ENCODE measurements at regions not wholly inside any gene's neighbourhood (a gene's known extent, or its start where the extent isn't known, plus 50 kb on each side); places are given as distances from the start of the nearest gene placed in this dataset.

DNA sequence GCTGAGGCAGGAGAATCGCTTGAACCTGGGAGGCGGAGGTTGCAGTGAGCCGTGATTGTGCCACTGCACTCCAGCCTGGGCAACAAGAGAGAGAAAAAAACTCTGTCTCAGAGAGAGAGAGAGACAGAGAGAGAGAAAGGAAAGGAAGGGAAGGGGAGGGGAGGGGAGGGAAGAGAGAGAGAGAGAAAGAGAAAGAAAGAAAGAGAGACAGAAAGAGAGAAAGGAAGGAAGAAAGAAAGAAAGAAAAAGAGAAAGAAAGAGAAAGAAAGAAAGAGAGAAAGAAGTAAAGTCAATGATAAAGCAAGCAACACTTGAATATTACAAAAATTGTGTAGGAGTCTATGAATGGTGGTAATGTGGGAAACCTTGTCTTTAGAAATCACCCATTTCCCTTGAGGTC is 133.6 kb upstream of the MSX2 start:
- Mint-ChIP-seq H3K36me3 (no peaks in the 10 kb centered on the region), H3K4me1 (no peaks in the 10 kb centered on the region), H3K9me3 (peaks cover 9% of the 10 kb centered on the region), H3K27ac (no peak overlapping the region), H3K4me3 (no peak overlapping the region), H3K27me3 (no peaks in the 10 kb centered on the region)
- ATAC-seq = no peak

DNA sequence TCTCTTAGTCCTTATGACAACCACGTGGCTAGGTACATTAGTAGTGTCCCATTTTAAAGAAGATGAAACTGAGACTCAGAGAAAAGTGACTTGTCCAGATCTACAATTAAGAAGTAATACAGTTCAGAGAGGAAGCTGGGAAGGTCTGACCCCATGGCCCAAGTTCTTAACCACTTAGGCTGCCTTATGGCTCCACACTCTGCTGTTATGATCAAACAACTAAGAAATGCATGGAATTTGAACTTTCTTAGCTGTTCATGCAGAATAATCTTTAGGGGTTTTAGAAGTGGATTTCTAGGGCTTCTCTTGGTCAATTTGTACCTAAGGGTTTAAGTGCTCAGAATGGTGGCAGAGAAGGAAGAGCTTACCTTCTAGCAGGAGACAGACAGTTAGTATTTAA is 128.0 kb upstream of the MSX2 start:
- Mint-ChIP-seq H3K27ac (no peak overlapping the region), H3K36me3 (no peaks in the 10 kb centered on the region), H3K4me3 (no peak overlapping the region), H3K4me1 (no peaks in the 10 kb centered on the region), H3K9me3 (peaks cover 8% of the 10 kb centered on the region), H3K27me3 (no peaks in the 10 kb centered on the region)
- ATAC-seq = no peak

DNA sequence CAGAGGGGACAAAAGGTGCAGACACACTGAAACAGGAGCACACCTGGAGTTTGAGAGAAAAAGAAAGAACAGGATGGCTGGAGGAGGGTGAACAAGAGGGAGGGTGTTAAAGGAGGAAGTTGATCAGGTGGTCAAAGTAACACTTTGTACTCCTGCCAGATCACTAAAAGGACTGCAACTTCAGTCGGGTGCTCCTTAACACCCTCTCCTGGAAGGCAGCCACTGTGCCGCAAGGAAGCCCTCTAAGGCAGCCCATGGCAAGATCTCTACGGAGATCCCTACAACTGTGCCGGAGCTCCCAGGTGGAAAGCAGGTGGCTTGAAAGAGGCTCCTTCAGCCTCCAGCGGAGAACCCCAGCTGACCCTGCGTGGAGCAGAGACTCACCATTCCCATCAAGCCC is 124.4 kb upstream of the MSX2 start:
- no peak overlapping the region for H3K27ac Mint-ChIP-seq
- no peaks in the 10 kb centered on the region for H3K36me3 Mint-ChIP-seq
- H3K27me3 Mint-ChIP-seq = no peaks in the 10 kb centered on the region
- H3K4me1 Mint-ChIP-seq = no peaks in the 10 kb centered on the region
- no peak overlapping the region for H3K4me3 Mint-ChIP-seq
- ATAC-seq = no peak
- peaks cover 2% of the 10 kb centered on the region for H3K9me3 Mint-ChIP-seq

DNA sequence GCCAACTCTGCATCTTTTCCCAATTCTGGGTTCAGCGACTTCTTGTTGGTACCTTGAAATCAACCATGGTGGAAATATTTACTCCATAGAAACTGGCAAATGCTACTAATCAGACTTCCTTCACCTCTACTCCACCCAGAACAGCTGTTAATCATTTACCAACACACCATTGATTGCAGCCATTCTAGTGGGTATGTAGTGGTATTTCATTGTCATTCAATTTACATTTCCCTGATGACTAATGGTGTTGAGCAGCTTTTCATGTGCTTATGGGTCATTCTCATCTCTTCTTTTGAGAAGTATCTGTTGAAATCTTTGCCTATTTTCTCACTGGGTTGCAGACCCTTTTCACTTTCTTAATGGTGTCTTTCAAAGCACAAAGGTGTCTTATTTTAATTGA is 122.4 kb upstream of the MSX2 start:
- Mint-ChIP-seq H3K27me3 (no peaks in the 10 kb centered on the region), H3K36me3 (no peaks in the 10 kb centered on the region), H3K4me3 (no peak overlapping the region), H3K27ac (no peak overlapping the region), H3K4me1 (no peaks in the 10 kb centered on the region), H3K9me3 (peaks cover 3% of the 10 kb centered on the region)
- ATAC-seq = no peak

DNA sequence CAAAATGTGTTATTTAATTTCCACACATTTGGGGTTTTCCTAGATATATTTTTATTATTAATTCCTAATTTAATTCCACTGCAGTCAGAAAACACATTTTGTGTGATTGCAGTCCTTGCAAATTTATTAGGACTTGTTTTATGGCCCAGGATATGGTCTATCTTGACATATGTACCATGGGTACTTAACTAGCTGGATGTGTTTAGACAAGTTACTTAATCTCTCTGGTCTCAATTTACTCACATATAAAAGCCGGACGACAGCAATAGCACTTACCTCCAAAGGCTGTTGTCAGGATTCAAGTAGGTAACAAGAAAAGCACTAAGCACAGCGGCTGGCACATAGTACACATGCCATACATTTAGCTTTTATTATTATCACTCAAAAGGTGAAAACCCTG is 118.2 kb upstream of the MSX2 start:
- H3K4me3 Mint-ChIP-seq = no peak overlapping the region
- peaks cover 3% of the 10 kb centered on the region for H3K9me3 Mint-ChIP-seq
- H3K36me3 Mint-ChIP-seq = no peaks in the 10 kb centered on the region
- H3K4me1 Mint-ChIP-seq = no peaks in the 10 kb centered on the region
- H3K27me3 Mint-ChIP-seq = no peaks in the 10 kb centered on the region
- no peak overlapping the region for H3K27ac Mint-ChIP-seq
- ATAC-seq = no peak

DNA sequence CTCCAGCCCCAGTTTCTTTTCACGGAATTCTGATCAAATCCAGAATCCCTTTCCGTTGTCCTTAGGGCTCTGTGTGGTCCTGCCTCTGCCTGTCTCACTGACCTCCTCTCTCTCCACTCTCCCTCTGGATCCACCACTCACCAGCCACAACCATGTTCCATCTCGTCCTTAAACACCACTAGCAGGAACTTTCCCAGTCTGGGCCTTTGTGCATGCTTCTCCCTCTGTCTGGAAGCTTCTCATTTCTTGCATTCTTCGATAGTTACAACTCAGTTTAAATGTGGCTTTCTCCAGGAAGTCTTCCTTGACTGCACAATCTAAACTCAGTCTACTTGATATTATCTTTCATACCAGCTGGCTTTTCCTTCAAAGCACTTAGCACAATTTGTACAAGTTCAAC is 117.7 kb upstream of the MSX2 start:
- Mint-ChIP-seq H3K4me3 (no peak overlapping the region), H3K27me3 (no peaks in the 10 kb centered on the region), H3K4me1 (no peaks in the 10 kb centered on the region), H3K9me3 (peaks cover 3% of the 10 kb centered on the region), H3K36me3 (no peaks in the 10 kb centered on the region), H3K27ac (no peak overlapping the region)
- ATAC-seq = no peak

DNA sequence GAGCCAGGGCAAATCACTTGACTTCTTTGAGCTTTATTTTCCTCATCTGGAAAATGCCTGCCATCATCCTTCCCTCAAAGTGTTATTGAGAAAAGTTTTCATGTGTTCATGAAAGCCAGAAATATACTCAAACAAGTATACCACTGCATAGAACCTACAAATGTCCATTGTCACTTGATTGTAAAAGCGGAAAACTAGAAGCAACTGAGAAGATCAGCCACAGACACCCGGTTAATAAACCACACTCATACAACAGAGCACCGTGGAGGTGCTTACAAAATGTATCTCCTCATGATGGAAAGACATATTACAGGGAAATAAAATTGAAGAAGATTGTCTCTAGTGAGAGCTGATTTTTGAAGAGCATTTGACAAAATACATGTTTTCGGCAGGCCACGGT is 117.2 kb upstream of the MSX2 start:
- Mint-ChIP-seq H3K4me3 (no peak overlapping the region), H3K9me3 (peaks cover 3% of the 10 kb centered on the region), H3K27ac (no peak overlapping the region), H3K4me1 (no peaks in the 10 kb centered on the region), H3K36me3 (no peaks in the 10 kb centered on the region), H3K27me3 (no peaks in the 10 kb centered on the region)
- ATAC-seq = no peak

DNA sequence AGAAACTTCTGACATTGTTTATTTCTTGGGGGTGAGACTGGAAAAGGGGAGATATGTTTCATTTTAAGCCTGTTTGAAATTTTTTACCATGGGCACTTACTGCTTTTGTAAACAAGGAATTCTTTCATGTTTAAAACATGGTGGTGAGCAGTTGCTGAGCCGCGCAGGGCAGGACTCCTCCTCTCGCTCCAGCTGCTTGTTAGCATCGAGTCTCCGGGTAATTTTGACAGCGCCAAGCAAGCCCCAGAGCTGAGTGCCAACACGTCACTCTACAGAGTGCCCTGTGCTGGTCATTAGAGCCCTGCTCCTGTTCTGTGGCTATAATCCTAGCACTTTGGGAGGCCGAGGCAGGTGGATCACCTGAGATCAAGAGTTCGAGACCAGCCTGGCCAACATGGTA is 116.5 kb upstream of the MSX2 start:
- Mint-ChIP-seq H3K27ac (no peak overlapping the region), H3K36me3 (no peaks in the 10 kb centered on the region), H3K27me3 (no peaks in the 10 kb centered on the region), H3K9me3 (peaks cover 3% of the 10 kb centered on the region), H3K4me3 (no peak overlapping the region), H3K4me1 (no peaks in the 10 kb centered on the region)
- ATAC-seq = no peak

DNA sequence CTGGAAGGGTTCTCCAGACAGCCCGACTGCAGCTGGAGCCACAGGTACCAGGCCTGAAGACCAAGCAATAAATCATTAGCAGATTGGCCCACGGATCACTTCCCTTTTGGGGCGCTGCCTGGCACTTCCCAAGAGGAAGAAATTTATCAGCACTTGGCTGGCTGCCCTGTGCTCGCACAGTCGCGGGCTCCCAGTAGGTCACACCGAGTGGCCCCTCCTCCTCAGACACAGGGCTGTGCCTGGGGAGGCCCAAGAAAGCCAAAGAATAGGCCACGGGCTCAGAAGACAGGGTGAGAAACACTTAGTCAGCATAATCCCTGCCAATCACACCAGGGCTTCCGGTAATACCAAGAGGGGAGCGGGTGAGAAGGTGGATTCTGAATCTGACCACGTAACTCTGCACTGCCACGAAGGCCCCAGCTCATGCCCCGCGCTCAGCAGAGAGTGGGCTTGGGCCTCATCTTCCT is 115.7 kb upstream of the MSX2 start:
- Mint-ChIP-seq H3K36me3 (no peaks in the 10 kb centered on the region), H3K27me3 (no peaks in the 10 kb centered on the region), H3K27ac (no peak overlapping the region), H3K4me1 (no peaks in the 10 kb centered on the region), H3K4me3 (no peak overlapping the region), H3K9me3 (peaks cover 3% of the 10 kb centered on the region)
- no peak for ATAC-seq

DNA sequence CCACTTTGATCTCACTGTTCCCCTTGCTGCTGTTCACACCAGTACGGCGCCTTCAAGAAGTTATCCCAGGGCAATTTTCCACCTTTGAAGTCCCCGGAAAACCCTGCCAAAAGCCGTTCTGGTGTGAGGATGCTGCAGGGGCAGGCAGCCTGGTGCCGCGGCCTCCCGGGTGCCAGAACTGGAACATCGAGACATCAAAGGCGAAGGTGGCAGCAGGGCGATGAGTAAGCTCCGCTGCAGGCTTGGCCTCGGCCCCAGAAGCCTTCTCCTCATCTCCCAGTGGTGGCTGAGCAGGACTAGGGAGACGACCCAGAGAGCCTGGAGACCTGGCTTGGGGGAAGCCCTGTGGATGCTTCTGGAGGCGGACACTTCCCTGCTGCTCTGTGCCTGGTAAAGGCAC is 115.3 kb upstream of the MSX2 start:
- Mint-ChIP-seq H3K27me3 (no peaks in the 10 kb centered on the region), H3K9me3 (peaks cover 3% of the 10 kb centered on the region), H3K36me3 (no peaks in the 10 kb centered on the region), H3K4me1 (no peaks in the 10 kb centered on the region), H3K4me3 (no peak overlapping the region), H3K27ac (no peak overlapping the region)
- no peak for ATAC-seq

DNA sequence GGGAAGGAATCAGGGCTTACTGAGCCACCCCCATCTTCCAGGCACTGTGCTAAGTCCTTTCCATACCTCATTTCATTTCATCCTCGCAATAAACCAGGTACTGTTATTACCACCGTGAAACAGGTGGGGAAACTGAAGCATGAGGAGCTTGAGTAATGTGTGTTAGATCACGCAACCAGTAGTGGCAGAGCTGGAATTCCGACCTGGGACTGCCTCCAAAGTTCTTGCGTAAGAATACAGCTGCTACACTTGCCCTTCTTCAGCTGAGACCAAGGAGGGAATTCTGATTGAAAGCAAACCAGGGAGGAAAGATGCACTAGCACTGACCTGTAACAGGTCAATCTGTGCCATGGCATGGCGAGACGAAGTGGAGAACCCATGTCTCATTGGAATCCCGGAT is 113.4 kb upstream of the MSX2 start:
- Mint-ChIP-seq H3K36me3 (no peaks in the 10 kb centered on the region), H3K4me1 (no peaks in the 10 kb centered on the region), H3K4me3 (no peak overlapping the region), H3K27ac (no peak overlapping the region), H3K9me3 (peaks cover 3% of the 10 kb centered on the region), H3K27me3 (no peaks in the 10 kb centered on the region)
- ATAC-seq = no peak

DNA sequence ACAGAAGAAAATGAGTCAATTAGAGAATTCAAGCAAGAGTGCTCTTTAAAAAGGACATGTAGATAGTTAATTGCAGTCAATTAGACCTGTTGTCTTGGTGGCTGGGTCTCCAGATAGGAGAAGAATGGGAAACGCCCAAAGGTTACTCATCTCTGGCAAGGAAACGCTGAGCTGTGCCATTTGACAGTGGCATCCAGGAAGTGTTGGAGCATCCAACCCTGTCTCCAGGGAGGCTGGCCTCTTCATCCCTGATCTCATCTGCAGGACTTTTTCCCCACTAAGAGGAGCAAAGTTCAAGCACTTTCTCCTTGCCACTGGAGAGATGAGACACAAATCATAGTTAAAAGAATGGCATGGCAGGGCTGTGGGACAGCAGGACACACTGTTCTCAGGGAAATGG is 111.7 kb upstream of the MSX2 start:
- no peaks in the 10 kb centered on the region for H3K4me1 Mint-ChIP-seq
- H3K27ac Mint-ChIP-seq = no peak overlapping the region
- H3K27me3 Mint-ChIP-seq = no peaks in the 10 kb centered on the region
- no peaks in the 10 kb centered on the region for H3K36me3 Mint-ChIP-seq
- ATAC-seq = no peak
- H3K9me3 Mint-ChIP-seq = no peaks in the 10 kb centered on the region
- no peak overlapping the region for H3K4me3 Mint-ChIP-seq

DNA sequence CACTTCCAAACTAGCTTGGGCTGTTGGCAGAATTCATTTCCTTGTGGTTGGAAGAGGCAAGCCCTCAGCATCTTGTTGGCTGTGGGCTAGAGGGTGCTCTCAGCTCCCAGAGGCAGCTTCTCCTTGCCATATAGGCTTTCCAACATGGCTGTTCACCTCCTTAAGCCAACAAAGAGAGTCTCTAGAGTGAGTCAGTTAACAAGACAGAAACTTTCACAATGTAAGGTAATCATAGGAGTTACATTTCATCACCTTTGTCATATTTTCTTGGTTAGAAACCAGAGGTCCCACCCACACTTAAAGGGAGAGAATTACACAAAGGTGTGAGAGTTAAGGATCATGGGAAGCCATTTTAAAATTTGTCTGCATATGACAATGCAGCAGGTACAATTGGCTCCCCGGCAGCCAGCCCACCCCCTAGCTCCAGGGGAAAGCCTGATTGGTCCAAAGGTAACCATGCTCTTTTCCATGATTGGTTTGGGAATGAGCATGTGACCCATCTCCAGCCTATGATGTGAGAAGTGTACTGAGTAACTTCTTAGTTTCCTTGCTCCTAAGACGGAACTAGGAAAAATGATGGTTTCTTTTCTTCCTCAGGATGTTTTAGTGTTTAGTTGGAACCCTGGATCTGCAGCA is 109.8 kb upstream of the MSX2 start:
- H3K9me3 Mint-ChIP-seq = no peaks in the 10 kb centered on the region
- H3K4me1 Mint-ChIP-seq = no peaks in the 10 kb centered on the region
- no peak overlapping the region for H3K4me3 Mint-ChIP-seq
- no peak overlapping the region for H3K27ac Mint-ChIP-seq
- H3K36me3 Mint-ChIP-seq = no peaks in the 10 kb centered on the region
- ATAC-seq = no peak
- H3K27me3 Mint-ChIP-seq = peaks cover 8% of the 10 kb centered on the region

DNA sequence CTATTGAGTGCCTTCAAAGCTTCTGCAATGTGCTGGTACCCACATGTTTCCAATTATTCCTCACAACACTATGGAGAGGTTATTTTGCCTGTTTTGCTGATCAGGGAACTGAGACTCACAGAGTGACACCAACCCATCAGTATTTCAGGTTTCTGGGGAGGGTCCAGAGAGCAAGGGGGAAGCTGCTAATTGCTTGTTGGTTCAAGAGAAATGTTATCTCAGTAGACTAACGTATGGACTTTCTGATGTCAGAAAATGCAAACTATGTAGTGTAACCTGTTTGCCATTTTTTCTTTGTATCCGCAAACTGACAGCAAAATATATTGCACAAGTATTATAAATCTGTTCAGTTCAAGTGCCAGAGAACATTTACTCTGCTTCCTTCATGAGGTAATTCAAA is 108.3 kb upstream of the MSX2 start:
- no peak overlapping the region for H3K4me3 Mint-ChIP-seq
- H3K4me1 Mint-ChIP-seq = no peaks in the 10 kb centered on the region
- no peak overlapping the region for H3K27ac Mint-ChIP-seq
- no peaks in the 10 kb centered on the region for H3K9me3 Mint-ChIP-seq
- peaks cover 9% of the 10 kb centered on the region for H3K27me3 Mint-ChIP-seq
- ATAC-seq = no peak
- H3K36me3 Mint-ChIP-seq = no peaks in the 10 kb centered on the region

DNA sequence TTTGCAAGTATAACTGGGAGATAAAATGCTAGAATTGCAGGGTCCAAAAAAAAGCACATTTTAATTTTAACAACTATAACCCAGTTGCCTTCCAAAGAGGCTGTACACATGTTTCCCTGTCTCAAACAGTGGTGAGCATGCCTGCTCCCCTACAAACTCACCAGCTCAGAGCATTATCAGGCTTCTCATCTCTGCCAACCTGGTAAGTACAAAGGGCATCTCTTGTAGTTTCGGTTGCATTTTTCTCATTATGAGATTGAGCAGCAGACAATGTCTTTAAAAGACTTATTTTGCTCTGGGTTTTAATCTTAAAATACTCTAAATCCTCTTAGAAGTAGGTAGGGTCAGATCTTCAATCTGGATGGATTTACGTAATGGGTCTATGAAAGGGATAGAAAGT is 107.1 kb upstream of the MSX2 start:
- Mint-ChIP-seq H3K4me3 (no peak overlapping the region), H3K27ac (no peak overlapping the region), H3K27me3 (peaks cover 9% of the 10 kb centered on the region), H3K4me1 (no peaks in the 10 kb centered on the region), H3K9me3 (no peaks in the 10 kb centered on the region), H3K36me3 (no peaks in the 10 kb centered on the region)
- no peak for ATAC-seq

DNA sequence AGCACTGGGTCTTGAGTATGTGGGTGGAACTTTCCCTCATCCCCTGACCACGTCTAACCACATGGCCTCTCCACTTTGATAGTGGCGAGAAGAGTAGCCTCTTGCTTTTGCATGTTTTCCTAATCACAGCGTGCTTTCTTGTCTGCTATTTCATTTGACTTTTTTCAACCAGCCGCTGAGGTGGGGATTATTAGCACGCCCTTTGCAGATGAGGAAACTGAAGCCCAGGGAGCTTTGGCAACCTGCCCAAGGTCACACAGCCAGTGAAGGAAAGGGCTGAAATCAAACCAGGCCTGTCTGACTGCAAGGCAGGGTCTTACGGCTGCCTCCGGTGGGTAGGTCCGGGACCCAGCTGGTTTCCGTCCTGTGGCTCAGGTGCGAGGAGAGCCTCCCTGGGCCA is 106.5 kb upstream of the MSX2 start:
- no peak overlapping the region for H3K27ac Mint-ChIP-seq
- no peaks in the 10 kb centered on the region for H3K4me1 Mint-ChIP-seq
- no peak overlapping the region for H3K4me3 Mint-ChIP-seq
- peaks cover 9% of the 10 kb centered on the region for H3K27me3 Mint-ChIP-seq
- ATAC-seq = no peak
- no peaks in the 10 kb centered on the region for H3K36me3 Mint-ChIP-seq
- H3K9me3 Mint-ChIP-seq = no peaks in the 10 kb centered on the region

DNA sequence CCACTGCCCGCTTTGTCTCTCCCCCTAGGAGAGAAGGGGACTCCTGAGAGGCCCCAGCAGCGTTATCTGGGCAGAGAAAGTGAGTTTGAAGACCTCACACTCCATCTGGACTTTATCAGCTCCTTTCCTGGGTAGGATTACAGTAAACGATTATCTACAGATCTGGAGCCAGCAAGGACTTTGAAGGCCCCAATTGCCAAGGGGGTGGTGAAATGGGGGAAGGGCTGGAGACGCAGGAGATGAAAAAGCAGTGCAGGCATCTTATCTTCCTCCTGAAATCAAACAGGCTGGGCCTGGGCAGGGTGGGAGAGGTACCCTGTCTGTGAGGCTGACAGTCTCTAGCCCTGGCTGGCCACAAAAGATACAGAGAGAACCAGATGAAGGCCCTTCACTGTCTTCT is 105.8 kb upstream of the MSX2 start:
- H3K27me3 Mint-ChIP-seq = peaks cover 9% of the 10 kb centered on the region
- H3K27ac Mint-ChIP-seq = no peak overlapping the region
- no peaks in the 10 kb centered on the region for H3K9me3 Mint-ChIP-seq
- no peak for ATAC-seq
- no peaks in the 10 kb centered on the region for H3K36me3 Mint-ChIP-seq
- no peak overlapping the region for H3K4me3 Mint-ChIP-seq
- no peaks in the 10 kb centered on the region for H3K4me1 Mint-ChIP-seq
